Loucy (cell line): ENCODE measurements at regions not wholly inside any gene's neighbourhood (a gene's known extent, or its start where the extent isn't known, plus 50 kb on each side); places are given as distances from the start of the nearest gene placed in this dataset.
"Not testable (repeated sequence)": the region's sequence is repeated elsewhere in the genome, so short reads cannot be mapped to it uniquely, and the experiment has no call there.

Experiments used
- H2AFZ ChIP-seq: fragments of 200-600 bp; sonication (generic); 2 replicates; pipeline ENCODE4 v1.6.0; 2016; ENCODE audit warnings: antibody characterized with exemption, mild to moderate bottlenecking, low read length, moderate library complexity
- H3F3A ChIP-seq: fragments of 200-600 bp; 2 replicates; pipeline ENCODE4 v1.6.0; 2016; ENCODE audit warnings: antibody characterized with exemption, low read depth, mild to moderate bottlenecking
- H3K27me3 ChIP-seq: fragments of 200-600 bp; sonication (generic); 2 replicates; pipeline ENCODE4 v1.6.1; 2014; ENCODE audit warnings: low read length, mild to moderate bottlenecking; ENCODE audit not compliant: insufficient read depth, poor library complexity, severe bottlenecking
- H3K36me3 ChIP-seq: fragments of 200-600 bp; sonication (generic); 2 replicates; pipeline ENCODE4 v1.6.1; 2016; ENCODE audit warnings: low read length; ENCODE audit not compliant: insufficient read depth
- H3K4me1 ChIP-seq: fragments of 200-600 bp; sonication (generic); 2 replicates; pipeline ENCODE4 v1.5.1; 2014; ENCODE audit warnings: low read length, mild to moderate bottlenecking; ENCODE audit not compliant: insufficient read depth, poor library complexity, severe bottlenecking
- H3K4me2 ChIP-seq: fragments of 200-600 bp; sonication (generic); 2 replicates; pipeline ENCODE4 v1.6.0; 2014; ENCODE audit warnings: antibody characterized with exemption, low read length, low read depth, mild to moderate bottlenecking; ENCODE audit not compliant: poor library complexity, severe bottlenecking
- H3K4me3 ChIP-seq: fragments of 200-600 bp; sonication (generic); 2 replicates; pipeline ENCODE4 v1.5.1; 2014; ENCODE audit warnings: low read length, mild to moderate bottlenecking, mixed read lengths; ENCODE audit not compliant: poor library complexity, severe bottlenecking
- H3K79me2 ChIP-seq: fragments of 200-600 bp; sonication (generic); 2 replicates; pipeline ENCODE4 v1.6.1; 2014; ENCODE audit warnings: low read length; ENCODE audit not compliant: insufficient read depth
- H3K9ac ChIP-seq: fragments of 200-600 bp; sonication (generic); 2 replicates; pipeline ENCODE4 v1.6.0; 2014; ENCODE audit warnings: mild to moderate bottlenecking, low read depth, low read length, moderate library complexity; ENCODE audit not compliant: poor library complexity, severe bottlenecking
- H3K9me2 ChIP-seq: fragments of 200-600 bp; sonication (generic); replicated peaks from 2 replicates; pipeline ENCODE4 v1.6.1; 2016; ENCODE audit warnings: low read depth, low read length, mixed read lengths
- H3K9me3 ChIP-seq: fragments of 200-600 bp; sonication (generic); 2 replicates; pipeline ENCODE4 v1.6.1; 2014; ENCODE audit warnings: mild to moderate bottlenecking, antibody characterized with exemption, low read length, low read depth; ENCODE audit not compliant: insufficient read depth
- H4K20me1 ChIP-seq: fragments of 200-600 bp; sonication (generic); 2 replicates; pipeline ENCODE4 v1.6.0; 2014; ENCODE audit warnings: antibody characterized with exemption, low read length, mild to moderate bottlenecking; ENCODE audit not compliant: insufficient read depth, poor library complexity, severe bottlenecking
- EZH2phosphoT487 ChIP-seq: fragments of 200-600 bp; IDR thresholded peaks from 2 replicates; pipeline ENCODE4 v1.6.1; 2018; ENCODE audit warnings: antibody characterized with exemption, mild to moderate bottlenecking, moderate library complexity, borderline replicate concordance
- TF ChIP-seq, protein P1 (sequence below): fragments of 200-600 bp; sonication (generic); conservative IDR thresholded peaks from 2 replicates; pipeline ENCODE4 v1.5.1; 2014; ENCODE audit warnings: mild to moderate bottlenecking, antibody characterized with exemption, low read length

DNA sequence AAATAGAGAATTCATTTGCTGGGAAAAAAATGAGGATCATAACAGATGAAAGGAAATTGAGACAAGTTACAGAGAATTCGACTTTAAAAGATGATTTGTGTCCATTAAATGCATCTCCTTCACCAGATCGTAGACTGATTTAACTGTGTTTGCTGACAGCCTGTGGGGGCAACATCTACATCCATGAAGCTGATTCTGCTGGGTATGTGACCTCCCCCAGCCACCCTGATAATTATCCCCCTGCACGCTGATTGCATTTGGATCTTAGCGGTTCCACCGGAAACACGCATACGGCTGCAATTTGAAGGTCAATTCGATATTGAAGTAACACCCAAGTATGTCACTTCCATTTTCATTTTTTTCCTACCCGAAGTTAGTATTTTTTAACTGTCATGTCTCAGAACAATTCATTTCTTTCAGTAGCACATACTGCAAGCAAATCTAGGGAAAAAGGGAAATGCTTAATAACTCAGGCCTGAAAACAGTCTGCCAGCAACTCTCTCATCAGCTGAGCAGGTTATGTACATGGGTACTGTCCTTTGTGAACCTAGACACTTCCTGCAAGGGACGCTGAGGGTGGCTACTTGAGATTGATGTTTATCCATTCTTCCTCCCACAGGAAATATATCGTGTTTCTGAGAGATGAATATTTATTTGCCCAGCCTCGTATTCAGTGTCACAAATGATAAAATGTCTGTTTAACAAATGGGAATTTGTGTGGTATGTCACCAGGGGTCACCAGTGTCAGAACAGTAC lies 134.9 kb downstream of the ZNF22 start:
- TF ChIP-seq, protein P1, sequence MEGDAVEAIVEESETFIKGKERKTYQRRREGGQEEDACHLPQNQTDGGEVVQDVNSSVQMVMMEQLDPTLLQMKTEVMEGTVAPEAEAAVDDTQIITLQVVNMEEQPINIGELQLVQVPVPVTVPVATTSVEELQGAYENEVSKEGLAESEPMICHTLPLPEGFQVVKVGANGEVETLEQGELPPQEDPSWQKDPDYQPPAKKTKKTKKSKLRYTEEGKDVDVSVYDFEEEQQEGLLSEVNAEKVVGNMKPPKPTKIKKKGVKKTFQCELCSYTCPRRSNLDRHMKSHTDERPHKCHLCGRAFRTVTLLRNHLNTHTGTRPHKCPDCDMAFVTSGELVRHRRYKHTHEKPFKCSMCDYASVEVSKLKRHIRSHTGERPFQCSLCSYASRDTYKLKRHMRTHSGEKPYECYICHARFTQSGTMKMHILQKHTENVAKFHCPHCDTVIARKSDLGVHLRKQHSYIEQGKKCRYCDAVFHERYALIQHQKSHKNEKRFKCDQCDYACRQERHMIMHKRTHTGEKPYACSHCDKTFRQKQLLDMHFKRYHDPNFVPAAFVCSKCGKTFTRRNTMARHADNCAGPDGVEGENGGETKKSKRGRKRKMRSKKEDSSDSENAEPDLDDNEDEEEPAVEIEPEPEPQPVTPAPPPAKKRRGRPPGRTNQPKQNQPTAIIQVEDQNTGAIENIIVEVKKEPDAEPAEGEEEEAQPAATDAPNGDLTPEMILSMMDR = no peak
- no peak for TF ChIP-seq EZH2phosphoT487
- Histone ChIP-seq H3K9me3 (no peaks in the 10 kb centered on the region), H3F3A (no peaks in the 10 kb centered on the region), H3K4me1 (peaks cover 4% of the 10 kb centered on the region), H3K36me3 (no peaks in the 10 kb centered on the region), H3K9me2 (no peaks in the 10 kb centered on the region), H3K9ac (no peak overlapping the region), H4K20me1 (no peaks in the 10 kb centered on the region), H3K4me2 (peak overlapping the region; percentile 56), H2AFZ (peak overlapping the region; percentile 35; the same call in 1 of the 2 replicates), H3K4me3 (peak overlapping the region; percentile 24), H3K79me2 (no peaks in the 10 kb centered on the region), H3K27me3 (no peaks in the 10 kb centered on the region)

DNA sequence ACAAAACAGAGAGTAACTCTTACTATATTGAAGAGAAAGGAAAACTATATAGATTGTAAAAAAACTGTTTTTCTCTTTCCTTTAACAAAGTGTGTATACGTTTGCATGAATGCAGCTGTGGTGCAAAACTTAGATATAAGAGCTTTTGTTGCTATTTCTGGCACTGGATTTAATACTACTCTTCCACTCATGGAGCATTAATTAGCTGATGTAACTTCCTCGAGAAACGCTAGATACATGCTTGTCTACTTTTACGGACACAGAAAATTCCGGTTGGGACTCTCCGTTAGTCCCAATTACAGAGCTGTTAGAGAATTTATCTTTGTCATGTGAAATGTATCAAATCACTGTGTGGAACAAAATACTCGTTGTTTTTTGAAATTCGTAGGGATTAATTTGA lies 135.5 kb downstream of the ZNF22 start:
- Histone ChIP-seq H3F3A (no peaks in the 10 kb centered on the region), H3K4me1 (peaks cover 4% of the 10 kb centered on the region), H3K4me2 (peak overlapping the region; percentile 56), H3K9ac (no peak overlapping the region), H3K27me3 (no peaks in the 10 kb centered on the region), H3K9me2 (no peaks in the 10 kb centered on the region), H4K20me1 (no peaks in the 10 kb centered on the region), H2AFZ (peak overlapping the region; percentile 35; the same call in 1 of the 2 replicates), H3K4me3 (no peak overlapping the region), H3K36me3 (no peaks in the 10 kb centered on the region), H3K79me2 (no peaks in the 10 kb centered on the region), H3K9me3 (no peaks in the 10 kb centered on the region)
- no peak for TF ChIP-seq EZH2phosphoT487
- TF ChIP-seq, protein P1 = no peak

DNA sequence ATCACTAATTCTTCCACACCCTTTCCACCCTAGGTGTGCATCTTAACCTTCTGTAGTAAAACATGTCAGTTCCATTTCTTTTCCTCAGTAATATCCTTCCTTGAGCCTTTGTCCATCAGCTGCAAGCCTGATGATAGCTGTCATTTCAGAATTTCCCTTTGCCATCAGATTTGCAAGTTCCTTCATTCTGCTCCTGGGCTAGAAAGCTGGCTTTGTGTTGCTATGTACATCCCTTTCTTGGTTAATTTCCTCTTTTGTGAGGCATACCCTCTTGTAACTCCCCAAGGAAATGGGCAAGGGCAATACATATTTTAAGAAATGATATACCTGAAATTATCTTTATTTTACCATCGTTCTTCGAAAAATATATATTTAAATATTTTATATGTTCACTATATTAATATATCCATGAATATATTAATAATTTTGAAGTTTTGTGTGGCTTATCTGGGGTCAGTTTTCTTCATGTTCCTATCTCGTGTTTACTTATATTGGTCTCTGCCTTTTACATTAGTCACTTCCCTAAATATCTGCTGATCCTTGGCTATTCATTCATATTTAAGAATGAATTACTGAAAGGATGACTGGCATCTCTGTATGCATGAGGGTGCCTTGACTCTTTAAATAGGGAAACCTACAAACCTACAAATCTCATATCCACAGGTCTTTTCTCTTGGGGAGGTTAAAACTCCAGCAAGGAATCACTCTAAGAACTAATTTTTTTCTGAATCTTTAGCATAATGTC lies 143.8 kb downstream of the ZNF22 start:
- Histone ChIP-seq H3K9ac (no peak overlapping the region), H3K79me2 (no peaks in the 10 kb centered on the region), H3K4me3 (no peak overlapping the region), H3F3A (no peaks in the 10 kb centered on the region), H3K27me3 (no peaks in the 10 kb centered on the region), H2AFZ (no peak overlapping the region), H3K9me3 (no peaks in the 10 kb centered on the region), H3K4me1 (no peaks in the 10 kb centered on the region), H3K36me3 (no peaks in the 10 kb centered on the region), H4K20me1 (no peaks in the 10 kb centered on the region), H3K4me2 (no peak overlapping the region), H3K9me2 (no peaks in the 10 kb centered on the region)
- no peak for TF ChIP-seq EZH2phosphoT487
- TF ChIP-seq, protein P1 = no peak

DNA sequence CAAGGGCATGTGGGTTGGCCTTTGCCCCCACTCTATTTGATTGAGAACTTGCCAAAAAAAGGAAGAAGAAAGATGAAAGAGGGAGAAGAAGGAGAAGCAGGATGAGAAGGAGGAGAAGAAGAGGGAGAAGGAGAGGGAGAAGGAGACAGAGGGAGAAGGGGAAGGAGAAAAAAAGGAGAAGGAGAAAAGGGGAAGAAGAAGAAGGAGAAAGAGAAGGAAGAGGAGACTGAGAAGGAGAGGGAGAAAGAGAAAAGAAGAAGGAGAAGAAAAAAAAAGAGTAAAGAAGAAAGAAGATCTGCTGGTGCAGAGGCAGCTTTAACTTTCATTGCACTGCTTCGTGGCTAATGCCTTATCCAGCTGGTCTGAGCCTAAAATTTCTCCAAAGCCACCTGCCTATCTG lies 144.4 kb downstream of the ZNF22 start:
- H3K79me2 ChIP-seq, H3K36me3 ChIP-seq, H3K4me3 ChIP-seq, H3F3A ChIP-seq, H2AFZ ChIP-seq, H3K4me2 ChIP-seq, H3K4me1 ChIP-seq, H3K9me2 ChIP-seq, H4K20me1 ChIP-seq, H3K9ac ChIP-seq, H3K27me3 ChIP-seq, H3K9me3 ChIP-seq: not testable (repeated sequence)
